NOMO-1 treated with DMSO at 0.1 percent for 48 hours (cell line): ENCODE measurements at regions not wholly inside any gene's neighbourhood (a gene's known extent, or its start where the extent isn't known, plus 50 kb on each side); places are given as distances from the start of the nearest gene placed in this dataset.
"Not testable (repeated sequence)": the region's sequence is repeated elsewhere in the genome, so short reads cannot be mapped to it uniquely, and the experiment has no call there.

Source experiments
- DNase-seq: peaks from one replicate; lab custom pipeline; 2025; ENCODE audit not compliant: unreplicated experiment; lab: John Stamatoyannopoulos, UW

DNA sequence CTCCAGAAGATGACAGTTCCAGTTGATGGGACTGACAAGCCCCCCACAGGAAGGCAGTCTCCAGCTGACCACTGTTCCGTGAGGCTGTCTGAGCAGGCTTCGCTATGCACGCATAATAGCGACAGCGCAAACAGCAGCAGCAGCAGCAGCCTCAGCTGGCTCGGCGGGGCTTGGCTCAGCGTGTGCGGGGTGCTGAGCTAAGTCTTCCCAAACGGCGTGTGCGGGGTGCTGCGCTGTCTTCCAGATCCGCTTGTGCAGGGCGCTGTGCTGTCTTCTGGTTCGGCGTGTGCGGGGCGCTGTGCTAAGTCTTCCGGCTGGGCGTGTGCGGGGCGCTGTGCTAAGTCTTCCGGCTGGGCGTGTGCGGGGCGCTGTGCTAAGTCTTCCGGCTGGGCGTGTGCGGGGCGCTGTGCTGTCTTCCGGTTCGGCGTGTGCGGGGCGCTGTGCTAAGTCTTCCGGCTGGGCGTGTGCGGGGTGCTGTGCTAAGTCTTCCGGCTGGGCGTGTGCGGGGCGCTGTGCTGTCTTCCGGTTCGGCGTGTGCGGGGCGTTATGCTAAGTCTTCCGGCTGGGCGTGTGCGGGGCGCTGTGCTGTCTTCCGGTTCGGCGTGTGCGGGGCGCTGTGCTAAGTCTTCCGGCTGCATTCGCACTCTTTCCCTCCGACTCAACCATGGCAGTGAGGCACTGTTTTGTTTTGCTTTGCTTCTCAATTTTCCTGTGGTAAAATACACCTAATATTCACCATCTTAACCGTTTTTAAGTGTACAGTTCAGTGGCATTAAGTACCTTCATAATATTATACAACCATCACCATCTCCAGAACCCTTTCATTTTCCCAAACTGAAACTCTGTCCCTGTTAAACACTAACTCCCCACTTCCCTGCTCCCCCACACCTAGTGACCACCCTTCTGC, 156.1 kb downstream of the BMP7 start:
- not testable (repeated sequence) for DNase-seq

DNA sequence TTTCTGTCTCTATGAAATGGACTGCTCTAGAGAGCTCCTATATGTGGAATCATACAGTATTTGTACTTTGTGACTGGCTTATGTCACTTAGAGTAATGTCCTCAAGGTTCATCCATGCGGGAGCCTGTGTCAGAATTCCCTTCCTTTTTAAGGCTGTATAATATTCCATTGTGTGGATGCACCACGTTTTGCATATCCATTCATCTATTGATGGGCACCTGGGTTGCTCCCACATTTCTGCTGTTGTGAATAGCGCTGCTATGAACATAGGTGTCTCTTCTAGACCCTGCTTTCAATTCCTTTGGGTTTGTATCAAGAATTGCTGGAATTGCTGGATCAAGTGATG, 155.4 kb downstream of the BMP7 start:
- DNase-seq: no peak

DNA sequence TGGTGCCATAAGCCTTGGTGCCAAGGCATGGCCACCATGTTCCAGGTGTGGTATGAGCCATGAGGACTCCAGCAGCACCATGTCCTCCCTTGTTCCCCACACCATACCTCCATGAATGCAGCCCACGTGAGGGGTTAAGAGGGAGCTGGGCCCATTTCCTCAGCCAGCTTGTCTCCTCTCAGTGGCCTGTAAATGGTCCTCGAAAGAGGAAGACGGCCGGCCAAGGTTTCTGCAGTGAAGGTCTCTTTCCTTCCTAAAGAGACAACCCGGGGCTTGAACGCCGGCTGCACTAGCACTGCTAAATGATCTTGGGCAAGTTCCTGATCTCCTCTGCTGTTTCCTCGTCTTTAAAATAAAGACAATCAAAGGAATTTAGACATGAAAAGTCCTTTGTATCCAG, 154.0 kb downstream of the BMP7 start:
- no peak for DNase-seq

DNA sequence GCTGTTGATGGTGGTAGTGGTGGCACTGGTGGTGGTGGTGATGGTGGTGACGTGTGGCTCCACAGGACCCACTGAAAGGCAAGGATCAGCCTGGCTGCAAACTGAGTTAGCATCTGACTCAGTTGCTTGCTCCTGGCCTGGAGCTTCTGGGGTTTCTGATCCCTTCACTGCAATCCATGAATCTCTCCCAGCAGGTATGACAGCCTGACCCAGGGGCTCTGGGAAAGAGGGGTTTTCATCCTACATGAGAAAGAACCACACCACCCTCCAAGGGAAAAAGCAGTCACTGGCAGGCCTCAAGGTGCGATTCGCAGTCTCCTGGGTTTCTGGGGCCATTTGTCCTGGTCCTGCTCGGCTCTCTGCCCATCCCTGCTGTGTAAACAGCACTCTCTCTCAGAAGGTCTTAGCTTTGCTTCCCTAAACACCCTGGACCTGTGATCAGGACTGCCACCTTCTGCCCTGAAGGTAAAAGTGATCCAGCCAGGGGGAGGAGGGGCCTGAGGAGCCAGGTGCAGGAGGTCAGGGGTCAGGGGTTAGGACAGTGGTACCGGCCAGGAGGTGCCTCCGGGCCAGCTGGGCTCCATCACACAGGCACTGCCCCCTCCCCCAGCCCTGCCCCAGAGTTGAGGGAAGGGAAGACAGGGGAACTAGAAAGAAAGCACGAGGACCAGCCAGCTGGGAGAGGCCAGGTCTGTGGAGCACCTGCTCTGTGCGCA, 152.0 kb downstream of the BMP7 start:
- DNase-seq: no peak

DNA sequence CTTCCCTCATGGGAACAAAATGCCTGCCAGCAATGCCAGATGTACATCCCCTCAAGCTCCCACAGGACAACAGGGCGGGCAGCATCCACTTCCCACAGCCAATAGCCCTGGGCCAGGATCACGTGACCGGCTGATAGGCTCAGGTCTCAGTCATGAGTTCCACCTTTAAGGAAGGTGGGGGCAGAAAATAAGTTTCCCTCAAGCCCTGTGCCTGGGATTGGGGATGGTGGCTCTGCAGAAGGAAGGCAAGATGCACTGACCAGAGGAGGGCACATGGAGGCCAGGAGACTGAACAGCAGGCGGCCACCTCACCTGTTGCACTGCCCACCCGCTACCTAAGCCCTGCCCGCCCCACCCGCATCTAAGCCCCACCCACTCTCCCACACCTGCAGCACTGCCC, 149.1 kb downstream of the BMP7 start:
- no peak for DNase-seq

DNA sequence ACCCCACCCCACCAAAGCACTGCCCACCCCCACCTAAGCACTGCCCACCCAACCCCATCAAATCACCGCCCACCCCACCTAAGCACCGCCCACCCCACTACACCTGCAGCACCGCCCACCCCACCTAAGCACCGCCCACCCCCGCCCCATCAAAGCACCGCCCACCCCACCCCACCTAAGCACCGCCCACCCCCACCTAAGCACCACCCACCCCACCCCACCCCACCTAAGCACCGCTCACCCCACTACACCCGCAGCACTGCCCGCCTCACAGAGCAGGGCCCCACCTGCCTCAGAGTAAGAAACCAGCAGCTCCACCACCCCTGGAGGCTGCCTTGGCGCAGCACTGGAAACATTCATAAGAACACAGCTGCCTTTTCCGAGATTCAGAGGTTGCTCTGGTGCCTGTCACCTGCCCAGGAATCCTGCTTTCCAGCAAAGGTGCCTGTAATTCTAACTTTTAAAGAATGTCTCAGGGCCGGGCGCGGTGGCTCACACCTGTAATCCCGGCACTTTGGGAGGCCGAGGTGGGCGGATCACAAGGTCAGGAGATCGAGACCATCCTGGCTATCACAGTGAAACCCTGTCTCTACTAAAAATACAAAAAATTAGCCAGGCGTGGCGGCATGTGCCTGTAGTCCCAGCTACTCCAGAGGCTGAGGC, 148.2 kb downstream of the BMP7 start:
- DNase-seq: no peak
